Ishikawa (cell line): ENCODE measurements at regions not wholly inside any gene's neighbourhood (a gene's known extent, or its start where the extent isn't known, plus 50 kb on each side); places are given as distances from the start of the nearest gene placed in this dataset.

Experiments used
- CEBPB ChIP-seq: IDR thresholded peaks from 2 replicates; pipeline ENCODE4 v1.6.1; 2012
- EGR1 ChIP-seq: IDR thresholded peaks from 2 replicates; pipeline ENCODE4 v1.6.1; 2012
- EP300 ChIP-seq: IDR thresholded peaks from 2 replicates; pipeline ENCODE4 v1.6.1; 2012; ENCODE audit warnings: borderline replicate concordance
- FOXM1 ChIP-seq: IDR thresholded peaks from 2 replicates; pipeline ENCODE4 v1.6.1; 2012; ENCODE audit warnings: low read depth, borderline replicate concordance
- MAX ChIP-seq: IDR thresholded peaks from 2 replicates; pipeline ENCODE4 v1.6.1; 2012
- NFIC ChIP-seq: IDR thresholded peaks from 2 replicates; pipeline ENCODE4 v1.6.1; 2012
- RAD21 ChIP-seq: IDR thresholded peaks from 2 replicates; pipeline ENCODE4 v1.6.1; 2012; ENCODE audit warnings: low read depth
- REST ChIP-seq: IDR thresholded peaks from 2 replicates; pipeline ENCODE4 v1.6.1; 2012; ENCODE audit warnings: low read depth, mild to moderate bottlenecking
- TAF1 ChIP-seq: IDR thresholded peaks from 2 replicates; pipeline ENCODE4 v1.6.1; 2012; ENCODE audit warnings: low read depth, mild to moderate bottlenecking
- TCF12 ChIP-seq: IDR thresholded peaks from 2 replicates; pipeline ENCODE4 v1.6.1; 2012; ENCODE audit warnings: low read depth
- USF1 ChIP-seq: IDR thresholded peaks from 2 replicates; pipeline ENCODE4 v1.6.1; 2012
- YY1 ChIP-seq: IDR thresholded peaks from 2 replicates; pipeline ENCODE4 v1.6.1; 2012; ENCODE audit warnings: low read depth
- ZBTB7A ChIP-seq: IDR thresholded peaks from 2 replicates; pipeline ENCODE4 v1.6.1; 2012; ENCODE audit warnings: low read depth

- no peak for TF ChIP-seq TCF12
- TF ChIP-seq REST, result no peak
- TF ChIP-seq CEBPB, result no peak
- TF ChIP-seq EP300, result no peak
- no peak for TF ChIP-seq YY1
- no peak for TF ChIP-seq RAD21
- TF ChIP-seq MAX, result no peak
- TF ChIP-seq USF1, result no peak
- no peak for TF ChIP-seq NFIC
- TF ChIP-seq FOXM1, result no peak
- TF ChIP-seq EGR1, result no peak
- no peak for TF ChIP-seq TAF1
- TF ChIP-seq ZBTB7A, result no peak
Measured at GRCh38 chr10:44284198-44285084, 100.5 kb downstream of the CXCL12 start.
